ENCODE measurements at regions not wholly inside any gene's neighbourhood (a gene's known extent, or its start where the extent isn't known, plus 50 kb on each side); places are given as distances from the start of the nearest gene placed in this dataset.

- Mint-ChIP-seq H3K27ac (ENCODE audit: low read depth, unreplicated experiment) (no peak overlapping the region), H3K36me3 (ENCODE audit: insufficient read depth, unreplicated experiment) (no peaks in the 10 kb centered on the region), H3K4me1 (ENCODE audit: insufficient read depth, unreplicated experiment) (peaks cover 7% of the 10 kb centered on the region), H3K27me3 (ENCODE audit: insufficient read depth, unreplicated experiment) (no peaks in the 10 kb centered on the region), H3K9me3 (ENCODE audit: unreplicated experiment) (no peaks in the 10 kb centered on the region), H3K4me3 (ENCODE audit: unreplicated experiment) (no peak overlapping the region)
- ChIA-PET CTCF (interaction anchor here (1.3 kb wide), 1 partner anchor 19 kb away, joined by 3 read pairs; no protein-coding TSS in a partner anchor), POLR2A (interaction anchor here (0.6 to 1.1 kb wide), 2 partner anchors 8 to 33 kb away, joined by 3 read pairs; no protein-coding TSS in a partner anchor)
- intact Hi-C loops (cut with micrococcal nuclease) = no loop called here
- no peak for DNase-seq (ENCODE audit: unreplicated experiment)
- no TSS peak for BruUV-seq (replicated peaks)
- TF ChIP-seq CTCF (IDR thresholded peaks at IDR 0.05; ENCODE audit: unreplicated experiment) = no peak
Measured at GRCh38 chr2:37471104-37471503, 126.7 kb downstream of the QPCT start.

- H3K9me3 Mint-ChIP-seq (ENCODE audit: unreplicated experiment) = no peaks in the 10 kb centered on the region
- CTCF ChIA-PET = no interaction called here
- no peak overlapping the region for H3K4me3 Mint-ChIP-seq (ENCODE audit: unreplicated experiment)
- H3K27ac Mint-ChIP-seq (ENCODE audit: low read depth, unreplicated experiment) = peak overlapping the region; percentile 37
- H3K27me3 Mint-ChIP-seq (ENCODE audit: insufficient read depth, unreplicated experiment) = no peaks in the 10 kb centered on the region
- peaks cover 7% of the 10 kb centered on the region for H3K4me1 Mint-ChIP-seq (ENCODE audit: insufficient read depth, unreplicated experiment)
- intact Hi-C loops (cut with micrococcal nuclease) = no loop called here
- no peak for TF ChIP-seq CTCF (IDR thresholded peaks at IDR 0.05; ENCODE audit: unreplicated experiment)
- no TSS peak for BruUV-seq (replicated peaks)
- H3K36me3 Mint-ChIP-seq (ENCODE audit: insufficient read depth, unreplicated experiment) = no peaks in the 10 kb centered on the region
- POLR2A ChIA-PET = interaction anchor here (0.6 to 1.1 kb wide), 3 partner anchors 9 to 328 kb away, joined by 3 to 5 read pairs (median 4); no protein-coding TSS in a partner anchor
- DNase-seq (ENCODE audit: unreplicated experiment) = peak; percentile 67
Measured at GRCh38 chr2:37471994-37472393, 127.6 kb downstream of the QPCT start.

- Mint-ChIP-seq H3K27me3 (ENCODE audit: insufficient read depth, unreplicated experiment) (no peaks in the 10 kb centered on the region), H3K4me3 (ENCODE audit: unreplicated experiment) (no peak overlapping the region), H3K9me3 (ENCODE audit: unreplicated experiment) (no peaks in the 10 kb centered on the region), H3K27ac (ENCODE audit: low read depth, unreplicated experiment) (no peak overlapping the region), H3K36me3 (ENCODE audit: insufficient read depth, unreplicated experiment) (no peaks in the 10 kb centered on the region), H3K4me1 (ENCODE audit: insufficient read depth, unreplicated experiment) (peaks cover 7% of the 10 kb centered on the region)
- no peak for TF ChIP-seq CTCF (IDR thresholded peaks at IDR 0.05; ENCODE audit: unreplicated experiment)
- intact Hi-C loops (cut with micrococcal nuclease) = no loop called here
- ChIA-PET POLR2A (interaction anchor here (0.6 to 1.6 kb wide), 4 partner anchors 39 to 199 kb away, joined by 3 to 4 read pairs (median 4); no protein-coding TSS in a partner anchor), CTCF (interaction anchor here (1.0 to 1.9 kb wide), 3 partner anchors 13 to 64 kb away, joined by 4 to 7 read pairs (median 6); no protein-coding TSS in a partner anchor)
- peak; percentile 79 for DNase-seq (ENCODE audit: unreplicated experiment)
- no TSS peak for BruUV-seq (replicated peaks)
Measured at GRCh38 chr2:37472959-37473358, 128.5 kb downstream of the QPCT start.

GRCh38 chr2:37476411-37476810 lies 132.0 kb downstream of the QPCT start:
- Mint-ChIP-seq H3K9me3 (ENCODE audit: unreplicated experiment) (no peaks in the 10 kb centered on the region), H3K4me1 (ENCODE audit: insufficient read depth, unreplicated experiment) (peaks cover 7% of the 10 kb centered on the region), H3K27ac (ENCODE audit: low read depth, unreplicated experiment) (no peak overlapping the region), H3K4me3 (ENCODE audit: unreplicated experiment) (no peak overlapping the region), H3K36me3 (ENCODE audit: insufficient read depth, unreplicated experiment) (no peaks in the 10 kb centered on the region), H3K27me3 (ENCODE audit: insufficient read depth, unreplicated experiment) (no peaks in the 10 kb centered on the region)
- CTCF ChIA-PET = interaction anchor here (0.6 to 1.1 kb wide), 2 partner anchors 16 to 174 kb away, joined by 3 to 4 read pairs; no protein-coding TSS in a partner anchor
- TF ChIP-seq CTCF (IDR thresholded peaks at IDR 0.05; ENCODE audit: unreplicated experiment) = no peak
- BruUV-seq (replicated peaks) = no TSS peak
- intact Hi-C loops (cut with micrococcal nuclease) = no loop called here
- no peak for DNase-seq (ENCODE audit: unreplicated experiment)
- POLR2A ChIA-PET = no interaction called here
